ENCODE measurements at regions not wholly inside any gene's neighbourhood (a gene's known extent, or its start where the extent isn't known, plus 50 kb on each side); places are given as distances from the start of the nearest gene placed in this dataset.

- Histone ChIP-seq H3K9me3 (ENCODE audit: control insufficient read depth, low read length) (no peaks in the 10 kb centered on the region), H3K27me3 (ENCODE audit: control insufficient read depth, insufficient read depth) (no peaks in the 10 kb centered on the region), H3K27ac (ENCODE audit: low read length) (no peak overlapping the region), H3K4me1 (ENCODE audit: control insufficient read depth, insufficient read depth, low read length) (no peaks in the 10 kb centered on the region), H3K4me3 (ENCODE audit: low read length) (no peak overlapping the region)
- intact Hi-C loops (cut with DNase I): no loop called here
- no peak for DNase-seq
- WGBS: 84% methylated on average over 2 of the region's 2 CpGs
- no peak for ATAC-seq
These were observed 178.2 kb upstream of the NR3C1 start for GRCh38 chr5:143581649-143582048.

GRCh38 chr5:143581147-143581546 is 177.7 kb upstream of the NR3C1 start:
- H3K9me3 ChIP-seq (ENCODE audit: control insufficient read depth, low read length): no peaks in the 10 kb centered on the region

DNA sequence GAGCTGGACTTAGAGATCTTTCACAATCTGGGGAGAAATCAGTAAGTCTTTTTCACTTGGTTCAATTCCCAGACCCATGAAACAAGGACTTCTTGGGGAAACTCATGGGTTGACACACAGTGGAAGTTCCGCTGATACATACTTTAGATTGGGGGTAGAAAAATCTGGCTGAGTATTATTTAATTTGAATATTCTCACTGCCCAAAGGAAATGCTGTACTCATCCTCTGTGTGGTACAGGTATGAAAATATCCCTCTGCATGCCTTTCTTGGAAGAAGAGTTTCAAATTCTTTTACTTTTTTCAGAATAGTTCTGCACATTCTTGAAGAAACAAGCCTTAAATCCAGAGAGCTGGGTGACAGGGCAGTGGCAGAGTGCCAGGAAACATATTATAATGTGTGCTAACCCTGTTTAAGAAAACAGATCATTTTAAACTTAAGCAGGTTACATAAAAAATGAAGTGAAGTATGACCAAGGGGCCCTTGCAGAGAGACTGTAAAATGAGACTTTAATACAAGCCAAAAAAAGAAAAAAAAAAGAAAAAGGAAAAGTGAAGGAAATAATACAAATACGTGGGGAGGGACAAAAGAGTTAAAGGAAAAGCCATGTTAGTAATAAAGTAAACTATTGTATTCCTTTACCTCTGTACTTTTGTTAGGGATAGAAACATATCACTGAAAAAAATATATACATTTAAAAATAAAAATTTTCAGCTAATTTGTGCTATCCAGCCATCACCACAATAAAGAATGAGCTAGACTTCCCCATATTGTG is 173.4 kb upstream of the NR3C1 start:
- Histone ChIP-seq H3K4me3 (ENCODE audit: low read length) (no peak overlapping the region), H3K9me3 (ENCODE audit: control insufficient read depth, low read length) (no peaks in the 10 kb centered on the region), H3K4me1 (ENCODE audit: control insufficient read depth, insufficient read depth, low read length) (peaks cover 3% of the 10 kb centered on the region), H3K27ac (ENCODE audit: low read length) (no peak overlapping the region), H3K27me3 (ENCODE audit: control insufficient read depth, insufficient read depth) (no peaks in the 10 kb centered on the region)
- intact Hi-C loops (cut with DNase I): no loop called here
- WGBS: 80% methylated on average over 2 of the region's 2 CpGs
- ATAC-seq (no peak), DNase-seq (peak in 2 of 3 donors; percentile 16 to 61)

More at GRCh38 chr5:143581147-143581546, 177.7 kb upstream of the NR3C1 start:
- no peak for DNase-seq
- no peak overlapping the region for H3K4me3 ChIP-seq (ENCODE audit: low read length)
- H3K27me3 ChIP-seq (ENCODE audit: control insufficient read depth, insufficient read depth): no peaks in the 10 kb centered on the region
- H3K4me1 ChIP-seq (ENCODE audit: control insufficient read depth, insufficient read depth, low read length): no peaks in the 10 kb centered on the region
- 95% methylated on average over 3 of the region's 3 CpGs for WGBS
- H3K27ac ChIP-seq (ENCODE audit: low read length): no peak overlapping the region
- intact Hi-C loops (cut with DNase I): no loop called here
- ATAC-seq: no peak

DNA sequence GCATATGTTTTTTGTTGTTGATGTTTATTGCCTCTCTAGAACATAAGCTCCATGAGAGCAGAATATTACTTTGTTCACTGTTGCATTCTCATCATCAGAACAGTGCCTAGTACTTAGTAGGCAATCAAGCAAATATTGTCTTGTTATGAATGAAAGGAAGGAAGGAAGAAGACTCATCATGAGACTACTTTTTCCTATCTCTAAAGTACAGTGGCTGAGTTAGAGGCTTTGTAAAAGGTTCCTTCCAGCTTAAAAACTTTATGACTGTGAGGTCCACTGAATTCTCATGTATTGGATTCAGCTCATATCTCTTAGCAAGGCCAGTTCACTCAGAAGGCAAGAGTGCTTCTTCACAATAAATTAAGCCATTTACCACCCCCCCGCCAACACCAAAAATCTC is 171.8 kb upstream of the NR3C1 start:
- no peak overlapping the region for H3K4me3 ChIP-seq (ENCODE audit: low read length)
- WGBS: 95% methylated on average over 1 of the region's 1 CpG

DNA sequence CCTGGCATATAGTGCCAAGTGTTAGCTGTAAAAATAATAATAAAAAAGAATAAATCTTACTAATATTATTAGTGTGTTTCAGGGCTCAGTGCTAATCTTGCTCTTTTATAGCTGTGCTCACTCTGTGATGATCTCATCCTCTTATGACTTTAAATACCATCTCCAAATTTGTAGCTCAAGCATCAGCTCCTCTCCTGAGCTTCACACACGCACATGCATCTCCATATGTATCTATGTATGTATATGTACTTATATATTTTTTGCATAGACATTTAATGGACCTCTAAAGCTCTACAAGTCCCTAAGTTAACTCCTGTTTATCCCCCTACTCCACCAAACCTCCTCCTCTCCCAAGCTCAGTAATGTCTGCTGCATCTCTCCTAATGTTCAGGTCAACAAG is 170.8 kb upstream of the NR3C1 start:
- no peak for ATAC-seq
- DNase-seq: no peak
- intact Hi-C loops (cut with DNase I): no loop called here
- no peak overlapping the region for H3K4me3 ChIP-seq (ENCODE audit: low read length)
- peaks cover 3% of the 10 kb centered on the region for H3K4me1 ChIP-seq (ENCODE audit: control insufficient read depth, insufficient read depth, low read length)
- 90% methylated on average over 1 of the region's 1 CpG for WGBS
- no peaks in the 10 kb centered on the region for H3K27me3 ChIP-seq (ENCODE audit: control insufficient read depth, insufficient read depth)
- H3K9me3 ChIP-seq (ENCODE audit: control insufficient read depth, low read length): no peaks in the 10 kb centered on the region
- H3K27ac ChIP-seq (ENCODE audit: low read length): no peak overlapping the region

More for the DNA sequence above, 171.8 kb upstream of the NR3C1 start:
- no peak overlapping the region for H3K27ac ChIP-seq (ENCODE audit: low read length)
- peaks cover 3% of the 10 kb centered on the region for H3K4me1 ChIP-seq (ENCODE audit: control insufficient read depth, insufficient read depth, low read length)
- no peaks in the 10 kb centered on the region for H3K9me3 ChIP-seq (ENCODE audit: control insufficient read depth, low read length)
- ATAC-seq (no peak), DNase-seq (no peak)
- no peaks in the 10 kb centered on the region for H3K27me3 ChIP-seq (ENCODE audit: control insufficient read depth, insufficient read depth)
- intact Hi-C loops (cut with DNase I): no loop called here

- no peak overlapping the region for H3K4me3 ChIP-seq (ENCODE audit: low read length)
- ATAC-seq (no peak), DNase-seq (no peak)
- H3K4me1 ChIP-seq (ENCODE audit: control insufficient read depth, insufficient read depth, low read length): peaks cover 3% of the 10 kb centered on the region
- H3K27ac ChIP-seq (ENCODE audit: low read length): no peak overlapping the region
- H3K9me3 ChIP-seq (ENCODE audit: control insufficient read depth, low read length): no peaks in the 10 kb centered on the region
- intact Hi-C loops (cut with DNase I): no loop called here
- H3K27me3 ChIP-seq (ENCODE audit: control insufficient read depth, insufficient read depth): no peaks in the 10 kb centered on the region
- 81% methylated on average over 3 of the region's 3 CpGs for WGBS
These were observed 170.2 kb upstream of the NR3C1 start for GRCh38 chr5:143573568-143574170.

DNA sequence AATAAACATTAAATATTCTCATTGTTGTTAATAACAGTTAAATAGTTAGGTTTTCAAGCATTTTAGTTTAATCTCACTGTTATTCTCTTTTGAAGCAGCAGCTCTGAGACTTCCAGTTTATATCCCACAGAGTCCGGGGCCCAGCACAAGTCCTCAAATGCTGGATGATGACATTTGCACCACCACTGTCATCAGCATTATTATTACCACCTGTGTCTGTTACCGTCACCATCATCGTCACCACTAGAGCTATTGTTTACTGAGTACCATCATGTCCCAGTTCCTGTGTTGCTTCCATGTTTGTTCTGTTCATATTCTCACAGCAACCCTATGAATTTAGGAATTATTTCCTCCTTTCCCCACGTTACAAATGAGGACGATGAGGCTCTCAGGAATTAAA is 169.2 kb upstream of the NR3C1 start:
- Histone ChIP-seq H3K9me3 (ENCODE audit: control insufficient read depth, low read length) (no peaks in the 10 kb centered on the region), H3K4me1 (ENCODE audit: control insufficient read depth, insufficient read depth, low read length) (peaks cover 3% of the 10 kb centered on the region), H3K27ac (ENCODE audit: low read length) (no peak overlapping the region), H3K27me3 (ENCODE audit: control insufficient read depth, insufficient read depth) (no peaks in the 10 kb centered on the region), H3K4me3 (ENCODE audit: low read length) (no peak overlapping the region)
- DNase-seq (no peak), ATAC-seq (no peak)
- WGBS: 86% methylated on average over 5 of the region's 5 CpGs
- intact Hi-C loops (cut with DNase I): no loop called here

DNA sequence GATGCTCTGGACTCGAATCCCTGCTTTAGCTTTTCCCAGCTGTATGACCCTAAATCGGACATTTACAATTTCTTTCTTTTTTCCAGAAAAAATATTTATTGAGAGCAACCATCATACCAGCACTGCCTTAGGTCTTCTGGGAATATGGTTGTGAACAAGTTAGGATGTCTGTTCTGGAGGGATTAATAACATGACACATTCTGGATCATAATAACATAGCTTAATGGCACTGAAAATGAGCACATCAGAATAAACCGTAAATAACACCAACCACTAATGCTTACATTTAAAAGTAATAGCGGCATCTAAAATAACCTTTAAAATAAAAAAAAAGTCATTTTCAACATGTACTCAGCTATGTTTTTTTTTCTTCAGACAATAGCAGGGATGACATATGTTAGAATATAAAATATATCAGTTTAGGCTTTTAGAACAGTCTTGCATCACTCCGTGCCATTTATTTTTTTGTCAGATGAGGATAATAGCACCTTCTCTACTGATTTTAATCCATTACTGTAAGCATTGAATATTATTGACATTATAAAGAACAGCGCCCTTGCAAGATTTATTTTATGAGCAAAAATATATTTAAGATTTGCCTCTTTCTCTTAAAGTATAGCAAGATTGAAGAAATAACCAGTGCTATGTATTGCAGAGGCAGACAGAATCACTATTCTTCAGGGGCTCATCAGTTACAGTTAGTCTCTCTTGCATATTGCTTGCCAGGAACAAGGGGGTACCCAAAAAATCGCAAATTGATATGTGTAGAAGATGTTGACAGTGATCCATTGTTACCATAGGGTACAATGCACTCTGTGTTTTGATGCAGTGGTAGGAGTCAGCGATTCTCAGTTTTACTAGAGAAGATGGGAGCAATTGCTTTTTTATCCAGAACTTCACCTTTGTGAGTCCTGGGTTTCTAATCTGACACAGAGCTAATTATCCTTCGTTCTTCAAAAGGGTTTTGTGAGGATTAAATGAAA is 168.4 kb upstream of the NR3C1 start:
- DNase-seq (no peak), ATAC-seq (no peak)
- H3K9me3 ChIP-seq (ENCODE audit: control insufficient read depth, low read length): no peaks in the 10 kb centered on the region
- intact Hi-C loops (cut with DNase I): no loop called here
- no peak overlapping the region for H3K27ac ChIP-seq (ENCODE audit: low read length)
- H3K4me1 ChIP-seq (ENCODE audit: control insufficient read depth, insufficient read depth, low read length): peaks cover 3% of the 10 kb centered on the region
- WGBS: 90% methylated on average over 9 of the region's 9 CpGs
- no peak overlapping the region for H3K4me3 ChIP-seq (ENCODE audit: low read length)
- H3K27me3 ChIP-seq (ENCODE audit: control insufficient read depth, insufficient read depth): no peaks in the 10 kb centered on the region

- Histone ChIP-seq H3K9me3 (ENCODE audit: control insufficient read depth, low read length) (no peaks in the 10 kb centered on the region), H3K4me1 (ENCODE audit: control insufficient read depth, insufficient read depth, low read length) (peaks cover 3% of the 10 kb centered on the region), H3K27me3 (ENCODE audit: control insufficient read depth, insufficient read depth) (no peaks in the 10 kb centered on the region), H3K4me3 (ENCODE audit: low read length) (no peak overlapping the region), H3K27ac (ENCODE audit: low read length) (no peak overlapping the region)
- intact Hi-C loops (cut with DNase I): no loop called here
- DNase-seq (no peak), ATAC-seq (no peak)
- WGBS: 89% methylated on average over 4 of the region's 4 CpGs
These were observed 167.5 kb upstream of the NR3C1 start for GRCh38 chr5:143570989-143571388.

- DNase-seq (no peak), ATAC-seq (no peak)
- intact Hi-C loops (cut with DNase I): no loop called here
- no peak overlapping the region for H3K4me3 ChIP-seq (ENCODE audit: low read length)
- H3K4me1 ChIP-seq (ENCODE audit: control insufficient read depth, insufficient read depth, low read length): peaks cover 3% of the 10 kb centered on the region
- H3K27ac ChIP-seq (ENCODE audit: low read length): no peak overlapping the region
- no peaks in the 10 kb centered on the region for H3K27me3 ChIP-seq (ENCODE audit: control insufficient read depth, insufficient read depth)
- H3K9me3 ChIP-seq (ENCODE audit: control insufficient read depth, low read length): no peaks in the 10 kb centered on the region
- WGBS: 97% methylated on average over 5 of the region's 5 CpGs
These were observed 166.5 kb upstream of the NR3C1 start for GRCh38 chr5:143569722-143570567.

Measured in right cardiac atrium (tissue), 5 donors.